ENCODE measurements at regions not wholly inside any gene's neighbourhood (a gene's known extent, or its start where the extent isn't known, plus 50 kb on each side); places are given as distances from the start of the nearest gene placed in this dataset.

- TF ChIP-seq ZNF354B (CRISPR knock-in tag; IDR thresholded peaks at IDR 0.05) (0 out of 2 replicates have a peak, but pooled peaks have one; percentile 64), ARNT (IDR thresholded peaks at IDR 0.05) (no peak), PRPF4 (IDR thresholded peaks at IDR 0.05; ENCODE audit: insufficient read depth, low read depth, low read length, poor library complexity, severe bottlenecking) (no peak), NCOR1 (IDR thresholded peaks at IDR 0.05) (peak; percentile 46), CHD2 (IDR thresholded peaks at IDR 0.05; ENCODE audit: low read depth, low read length) (no peak), HDAC8 (tag; IDR thresholded peaks at IDR 0.05) (peak; percentile 47; the same call in 1 of the 2 replicates), ZNF77 (CRISPR knock-in tag; IDR thresholded peaks at IDR 0.05) (no peak), ZNF592 (IDR thresholded peaks at IDR 0.05) (peak; percentile 96), ZNF134 (CRISPR knock-in tag; conservative IDR thresholded peaks at IDR 0.05) (peak; percentile 67), CREB3 (tag; conservative IDR thresholded peaks at IDR 0.05; ENCODE audit: low read depth) (peak; percentile 92), TEAD1 (CRISPR knock-in tag; IDR thresholded peaks at IDR 0.05) (peak in 1 of 2 experiments; percentile 87; a peak in 2 of 4 replicates), RFX7 (CRISPR knock-in tag; IDR thresholded peaks at IDR 0.05) (no peak), CXXC5 (CRISPR knock-in tag; IDR thresholded peaks at IDR 0.05) (peak; percentile 94), HNRNPUL1 (IDR thresholded peaks at IDR 0.05; ENCODE audit: low read length) (no peak), TEAD4 (IDR thresholded peaks at IDR 0.05; ENCODE audit: low read length) (peak; percentile 49), TEAD4 (CRISPR knock-in tag; IDR thresholded peaks at IDR 0.05; ENCODE audit: borderline replicate concordance) (no peak), RBM25 (IDR thresholded peaks at IDR 0.05; ENCODE audit: low read depth, low read length, severe bottlenecking) (no peak), ZSCAN29 (IDR thresholded peaks at IDR 0.05) (no peak), PRMT5 (CRISPR knock-in tag; IDR thresholded peaks at IDR 0.05) (no peak), ZNF785 (CRISPR knock-in tag; IDR thresholded peaks at IDR 0.05) (no peak), HNRNPLL (IDR thresholded peaks at IDR 0.05; ENCODE audit: low read depth, low read length, poor library complexity, severe bottlenecking) (no peak), MXD1 (CRISPR knock-in tag; IDR thresholded peaks at IDR 0.05; ENCODE audit: borderline replicate concordance, poor library complexity, severe bottlenecking) (peak; percentile 52), ELF2 (CRISPR knock-in tag; IDR thresholded peaks at IDR 0.05) (no peak), FOXK1 (CRISPR knock-in tag; IDR thresholded peaks at IDR 0.05; ENCODE audit: borderline replicate concordance) (no peak), POLR2H (tag; IDR thresholded peaks at IDR 0.05; ENCODE audit: low read depth) (no peak)
These were observed 56.2 kb upstream of the ARHGAP5 start (continued) for GRCh38 chr14:32020882-32021281.
